MCF 10A (cell line): ENCODE measurements at regions not wholly inside any gene's neighbourhood (a gene's known extent, or its start where the extent isn't known, plus 50 kb on each side); places are given as distances from the start of the nearest gene placed in this dataset.

Source experiments
- BruUV-seq: library from RNA; stranded (reverse); fragments of 400-500 nt; replicated peaks from 2 replicates; lab custom pipeline; 2021; lab: Mats Ljungman, UMichigan
- CTCF ChIA-PET: fragments of 300-600 bp; sonication (Branson Sonifier 250); formaldehyde crosslinking; extraction: SDS; loops from one replicate; lab custom pipeline; 2021; ENCODE audit warnings: antibody characterized with exemption, inconsistent platforms; lab: Yijun Ruan, JAX
- POLR2A ChIA-PET: fragments of 300-600, 350-650 bp; sonication (Branson Sonifier 250); formaldehyde crosslinking; extraction: SDS; loops from one replicate; lab custom pipeline; 2020; ENCODE audit warnings: antibody characterized with exemption, inconsistent platforms; lab: Yijun Ruan, JAX
- DNase-seq: peaks from one replicate; pipeline ENCODE4 v3.0.0-alpha.2; 2018; ENCODE audit not compliant: unreplicated experiment
- H3K27ac Mint-ChIP-seq: one replicate; pipeline ENCODE4 v1.8.0; 2022; ENCODE audit warnings: mild to moderate bottlenecking, low read depth, mixed read lengths; ENCODE audit not compliant: unreplicated experiment
- H3K27me3 Mint-ChIP-seq: one replicate; pipeline ENCODE4 v1.8.0; 2022; ENCODE audit warnings: mixed read lengths; ENCODE audit not compliant: insufficient read depth, unreplicated experiment
- H3K36me3 Mint-ChIP-seq: one replicate; pipeline ENCODE4 v1.8.0; 2022; ENCODE audit warnings: mild to moderate bottlenecking, moderate library complexity, mixed read lengths; ENCODE audit not compliant: insufficient read depth, unreplicated experiment
- H3K4me1 Mint-ChIP-seq: one replicate; pipeline ENCODE4 v1.8.0; 2022; ENCODE audit warnings: mixed read lengths; ENCODE audit not compliant: insufficient read depth, unreplicated experiment
- H3K4me3 Mint-ChIP-seq: one replicate; pipeline ENCODE4 v1.8.0; 2022; ENCODE audit warnings: mild to moderate bottlenecking, moderate library complexity, mixed read lengths; ENCODE audit not compliant: unreplicated experiment
- H3K9me3 Mint-ChIP-seq: one replicate; pipeline ENCODE4 v1.8.0; 2022; ENCODE audit warnings: mixed read lengths; ENCODE audit not compliant: unreplicated experiment
- CTCF ChIP-seq: fragments of 200-600 bp; IDR thresholded peaks from one replicate; pipeline ENCODE4 v1.8.0; 2022; ENCODE audit warnings: antibody characterized with exemption, mild to moderate bottlenecking; ENCODE audit not compliant: unreplicated experiment
- intact Hi-C: fragments of 100-400 bp; cut with micrococcal nuclease; formaldehyde crosslinking; loops from 2 replicates; pipeline ENCODE4 v1.14.1; 2022

GRCh38 chr3:137948400-137949072, 61.4 kb upstream of the CLDN18 start:
- POLR2A ChIA-PET = interaction anchor here (1.0 kb wide), 1 partner anchor 842 kb away, joined by 3 read pairs; no protein-coding TSS in a partner anchor
- no peak overlapping the region for H3K4me3 Mint-ChIP-seq
- no TSS peak for BruUV-seq

DNA sequence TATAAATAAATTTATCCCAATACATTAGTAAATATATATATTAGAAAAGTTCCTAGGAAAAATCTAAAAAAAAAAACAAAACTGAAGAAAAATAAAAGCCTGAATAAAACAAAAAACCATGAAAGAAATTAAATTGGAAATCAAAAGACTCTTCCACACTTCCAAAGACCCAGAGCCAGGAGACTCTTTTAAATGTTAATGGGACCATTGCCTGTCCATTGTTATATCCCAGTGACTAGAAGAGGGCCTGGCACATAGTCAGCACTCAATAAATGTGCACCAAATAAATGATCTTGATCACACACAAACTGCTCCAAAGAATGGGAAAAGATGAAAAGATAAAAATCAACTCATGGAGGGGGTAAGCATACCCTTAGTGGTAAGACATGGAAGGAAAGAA, 51.3 kb upstream of the CLDN18 start:
- DNase-seq = no peak
- peaks cover 44% of the 10 kb centered on the region for H3K27me3 Mint-ChIP-seq
- H3K4me1 Mint-ChIP-seq = no peaks in the 10 kb centered on the region
- no peaks in the 10 kb centered on the region for H3K36me3 Mint-ChIP-seq
- ChIA-PET POLR2A (no interaction called here), CTCF (interaction anchor here (0.8 to 6.2 kb wide), 4 partner anchors 11 to 110 kb away, joined by 3 to 46 read pairs (median 12); no protein-coding TSS in a partner anchor)
- TF ChIP-seq CTCF = no peak
- H3K9me3 Mint-ChIP-seq = peaks cover 8% of the 10 kb centered on the region
- intact Hi-C loops = no loop called here
- H3K27ac Mint-ChIP-seq = no peak overlapping the region
- H3K4me3 Mint-ChIP-seq = no peak overlapping the region
- BruUV-seq = no TSS peak

More at GRCh38 chr3:137948400-137949072, 61.4 kb upstream of the CLDN18 start:
- no peaks in the 10 kb centered on the region for H3K4me1 Mint-ChIP-seq
- no peak for DNase-seq
- peaks cover 5% of the 10 kb centered on the region for H3K36me3 Mint-ChIP-seq
- TF ChIP-seq CTCF = no peak
- intact Hi-C loops = loop anchor here (5.0 kb wide), 1 partner anchor 916 kb away; no protein-coding TSS in a partner anchor
- no peak overlapping the region for H3K27ac Mint-ChIP-seq
- CTCF ChIA-PET = interaction anchor here (0.6 to 4.2 kb wide), 15 partner anchors 10 to 845 kb away, joined by 3 to 21 read pairs (median 4); no protein-coding TSS in a partner anchor
- H3K9me3 Mint-ChIP-seq = no peaks in the 10 kb centered on the region
- H3K27me3 Mint-ChIP-seq = peaks cover 13% of the 10 kb centered on the region
